ENCODE measurements at regions not wholly inside any gene's neighbourhood (a gene's known extent, or its start where the extent isn't known, plus 50 kb on each side); places are given as distances from the start of the nearest gene placed in this dataset.

GRCh38 chr13:27860743-27861142 is 59.1 kb upstream of the PDX1 start:
- no peaks in the 10 kb centered on the region for H3K9me2 ChIP-seq (ENCODE audit: low read depth, low read length)
- no peak for TF ChIP-seq CTCF (IDR thresholded peaks at IDR 0.05; ENCODE audit: low read length)
- no peak for TF ChIP-seq EZH2 (IDR thresholded peaks at IDR 0.05; ENCODE audit: borderline replicate concordance, low read length)

GRCh38 chr13:27861165-27861564 is 58.6 kb upstream of the PDX1 start:
- Histone ChIP-seq H3K9ac (ENCODE audit: low read length) (no peak overlapping the region), H3K9me3 (ENCODE audit: low read length) (no peaks in the 10 kb centered on the region), H3K79me2 (ENCODE audit: insufficient read depth, low read length) (no peaks in the 10 kb centered on the region), H3K4me3 (ENCODE audit: low read depth, low read length, poor library complexity, severe bottlenecking) (no peak overlapping the region), H3K36me3 (ENCODE audit: insufficient read depth, low read length) (no peaks in the 10 kb centered on the region), H3K27me3 (ENCODE audit: insufficient read depth, low read length) (no peaks in the 10 kb centered on the region), H3F3A (ENCODE audit: insufficient read depth, low read length) (no peaks in the 10 kb centered on the region), H3K27ac (ENCODE audit: low read depth, low read length, poor library complexity, severe bottlenecking) (no peak overlapping the region), H3K4me1 (ENCODE audit: insufficient read depth, low read length, severe bottlenecking) (no peaks in the 10 kb centered on the region), H2AFZ (ENCODE audit: low read length) (no peak overlapping the region), H3K9me2 (ENCODE audit: low read depth, low read length) (no peaks in the 10 kb centered on the region), H4K20me1 (ENCODE audit: insufficient read depth, low read length) (no peaks in the 10 kb centered on the region), H3K4me2 (ENCODE audit: low read length) (no peak overlapping the region)
- TF ChIP-seq CTCF (IDR thresholded peaks at IDR 0.05; ENCODE audit: low read length): no peak
- no peak for TF ChIP-seq EZH2 (IDR thresholded peaks at IDR 0.05; ENCODE audit: borderline replicate concordance, low read length)

More at GRCh38 chr13:27860743-27861142, 59.1 kb upstream of the PDX1 start:
- Histone ChIP-seq H3K4me1 (ENCODE audit: insufficient read depth, low read length, severe bottlenecking) (no peaks in the 10 kb centered on the region), H3K79me2 (ENCODE audit: insufficient read depth, low read length) (no peaks in the 10 kb centered on the region), H3K4me3 (ENCODE audit: low read depth, low read length, poor library complexity, severe bottlenecking) (no peak overlapping the region), H3K27ac (ENCODE audit: low read depth, low read length, poor library complexity, severe bottlenecking) (no peak overlapping the region), H3K36me3 (ENCODE audit: insufficient read depth, low read length) (no peaks in the 10 kb centered on the region), H3F3A (ENCODE audit: insufficient read depth, low read length) (no peaks in the 10 kb centered on the region), H3K27me3 (ENCODE audit: insufficient read depth, low read length) (no peaks in the 10 kb centered on the region), H4K20me1 (ENCODE audit: insufficient read depth, low read length) (no peaks in the 10 kb centered on the region), H3K9me3 (ENCODE audit: low read length) (no peaks in the 10 kb centered on the region), H3K9ac (ENCODE audit: low read length) (no peak overlapping the region), H3K4me2 (ENCODE audit: low read length) (no peak overlapping the region), H2AFZ (ENCODE audit: low read length) (no peak overlapping the region)

GRCh38 chr13:27868641-27869435 is 51.0 kb upstream of the PDX1 start:
- H3K9me2 ChIP-seq (ENCODE audit: low read depth, low read length): no peaks in the 10 kb centered on the region
- TF ChIP-seq EZH2 (IDR thresholded peaks at IDR 0.05; ENCODE audit: borderline replicate concordance, low read length): no peak
- peak; percentile 65 for TF ChIP-seq CTCF (IDR thresholded peaks at IDR 0.05; ENCODE audit: low read length)
- no peak overlapping the region for H3K9ac ChIP-seq (ENCODE audit: low read length)
- no peak overlapping the region for H2AFZ ChIP-seq (ENCODE audit: low read length)
- H3K9me3 ChIP-seq (ENCODE audit: low read length): no peaks in the 10 kb centered on the region
- no peaks in the 10 kb centered on the region for H3K79me2 ChIP-seq (ENCODE audit: insufficient read depth, low read length)
- H3K4me2 ChIP-seq (ENCODE audit: low read length): no peak overlapping the region
- H4K20me1 ChIP-seq (ENCODE audit: insufficient read depth, low read length): no peaks in the 10 kb centered on the region
- H3F3A ChIP-seq (ENCODE audit: insufficient read depth, low read length): no peaks in the 10 kb centered on the region
- no peaks in the 10 kb centered on the region for H3K4me1 ChIP-seq (ENCODE audit: insufficient read depth, low read length, severe bottlenecking)
- no peak overlapping the region for H3K4me3 ChIP-seq (ENCODE audit: low read depth, low read length, poor library complexity, severe bottlenecking)
- H3K27me3 ChIP-seq (ENCODE audit: insufficient read depth, low read length): no peaks in the 10 kb centered on the region
- H3K27ac ChIP-seq (ENCODE audit: low read depth, low read length, poor library complexity, severe bottlenecking): no peak overlapping the region
- no peaks in the 10 kb centered on the region for H3K36me3 ChIP-seq (ENCODE audit: insufficient read depth, low read length)

Data from OCI-LY1 (cell line).